ENCODE measurements at regions not wholly inside any gene's neighbourhood (a gene's known extent, or its start where the extent isn't known, plus 50 kb on each side); places are given as distances from the start of the nearest gene placed in this dataset.

DNA sequence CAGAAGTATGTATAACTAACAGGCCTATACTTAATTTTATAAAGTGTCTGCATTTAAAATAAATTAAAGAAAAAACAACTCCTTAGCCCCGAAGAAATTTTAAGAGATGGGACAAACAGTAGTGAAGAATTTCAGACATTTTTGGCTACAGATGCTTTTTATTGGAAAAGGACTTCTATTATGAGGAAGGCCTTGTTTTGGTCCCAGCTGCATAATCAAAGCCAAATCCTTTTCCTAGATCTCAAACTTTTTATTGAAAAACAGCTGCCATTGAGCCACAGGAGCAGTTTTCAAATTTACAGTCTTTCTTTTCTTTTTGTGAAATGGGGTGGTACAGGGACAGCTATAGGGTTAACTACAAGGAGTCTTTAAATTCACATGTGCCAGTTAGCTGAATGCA, 51.3 kb upstream of the SETBP1 start:
- no peak overlapping the region for H3K4me3 ChIP-seq (ENCODE audit: low read depth, low read length, poor library complexity, severe bottlenecking)
- H3K27me3 ChIP-seq (replicated peaks; ENCODE audit: insufficient read depth, low read depth, low read length, poor library complexity), result no peaks in the 10 kb centered on the region
- BruUV-seq (replicated peaks), result no TSS peak
- H3K27ac ChIP-seq (ENCODE audit: low read depth, low read length, poor library complexity, severe bottlenecking), result no peak overlapping the region
- intact Hi-C loops (cut with micrococcal nuclease; ENCODE audit: unreplicated experiment), result no loop called here
- no peak for TF ChIP-seq EZH2 (IDR thresholded peaks at IDR 0.05; ENCODE audit: borderline replicate concordance, low read depth, low read length, poor library complexity, severe bottlenecking)
- TF ChIP-seq, protein P1, sequence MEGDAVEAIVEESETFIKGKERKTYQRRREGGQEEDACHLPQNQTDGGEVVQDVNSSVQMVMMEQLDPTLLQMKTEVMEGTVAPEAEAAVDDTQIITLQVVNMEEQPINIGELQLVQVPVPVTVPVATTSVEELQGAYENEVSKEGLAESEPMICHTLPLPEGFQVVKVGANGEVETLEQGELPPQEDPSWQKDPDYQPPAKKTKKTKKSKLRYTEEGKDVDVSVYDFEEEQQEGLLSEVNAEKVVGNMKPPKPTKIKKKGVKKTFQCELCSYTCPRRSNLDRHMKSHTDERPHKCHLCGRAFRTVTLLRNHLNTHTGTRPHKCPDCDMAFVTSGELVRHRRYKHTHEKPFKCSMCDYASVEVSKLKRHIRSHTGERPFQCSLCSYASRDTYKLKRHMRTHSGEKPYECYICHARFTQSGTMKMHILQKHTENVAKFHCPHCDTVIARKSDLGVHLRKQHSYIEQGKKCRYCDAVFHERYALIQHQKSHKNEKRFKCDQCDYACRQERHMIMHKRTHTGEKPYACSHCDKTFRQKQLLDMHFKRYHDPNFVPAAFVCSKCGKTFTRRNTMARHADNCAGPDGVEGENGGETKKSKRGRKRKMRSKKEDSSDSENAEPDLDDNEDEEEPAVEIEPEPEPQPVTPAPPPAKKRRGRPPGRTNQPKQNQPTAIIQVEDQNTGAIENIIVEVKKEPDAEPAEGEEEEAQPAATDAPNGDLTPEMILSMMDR (conservative IDR thresholded peaks at IDR 0.05; ENCODE audit: low read depth, low read length), result no peak
- ChIA-PET POLR2A (ENCODE audit: low non-redundant PET) (no interaction called here), CTCF (no interaction called here)
- DNase-seq (ENCODE audit: low spot score), result no peak
- no peaks in the 10 kb centered on the region for H3K9me3 ChIP-seq (ENCODE audit: low read depth, low read length, poor library complexity, severe bottlenecking)
- H3K4me1 ChIP-seq (ENCODE audit: insufficient read depth, low read length, poor library complexity, severe bottlenecking), result peaks cover 11% of the 10 kb centered on the region
- H3K36me3 ChIP-seq (ENCODE audit: insufficient read depth, low read length, poor library complexity, severe bottlenecking), result no peaks in the 10 kb centered on the region

DNA sequence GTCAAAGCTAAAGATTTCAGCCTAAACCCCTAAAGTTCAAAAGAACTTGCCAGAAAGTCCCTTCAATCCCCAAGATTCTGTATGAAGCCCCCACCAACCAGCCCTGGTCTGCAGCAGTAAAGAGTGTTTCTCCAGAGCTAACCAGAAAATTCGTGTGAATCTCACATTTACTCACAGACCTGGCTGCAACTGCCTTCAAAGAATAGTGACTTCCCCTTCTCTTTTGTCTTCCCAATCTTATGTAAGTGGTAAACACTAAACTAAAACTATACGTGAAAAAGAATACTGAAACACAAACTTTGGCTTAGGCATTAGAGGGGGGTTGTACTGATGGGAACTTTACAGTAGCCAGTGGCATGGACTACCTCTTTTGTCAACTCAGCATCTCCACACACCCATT, 50.6 kb upstream of the SETBP1 start:
- no peaks in the 10 kb centered on the region for H3K36me3 ChIP-seq (ENCODE audit: insufficient read depth, low read length, poor library complexity, severe bottlenecking)
- no peak overlapping the region for H3K4me3 ChIP-seq (ENCODE audit: low read depth, low read length, poor library complexity, severe bottlenecking)
- no peaks in the 10 kb centered on the region for H3K27me3 ChIP-seq (replicated peaks; ENCODE audit: insufficient read depth, low read depth, low read length, poor library complexity)
- peaks cover 11% of the 10 kb centered on the region for H3K4me1 ChIP-seq (ENCODE audit: insufficient read depth, low read length, poor library complexity, severe bottlenecking)
- H3K27ac ChIP-seq (ENCODE audit: low read depth, low read length, poor library complexity, severe bottlenecking), result no peak overlapping the region
- ChIA-PET CTCF (no interaction called here), POLR2A (ENCODE audit: low non-redundant PET) (no interaction called here)
- TF ChIP-seq, protein P1 (conservative IDR thresholded peaks at IDR 0.05; ENCODE audit: low read depth, low read length), result no peak
- TF ChIP-seq EZH2 (IDR thresholded peaks at IDR 0.05; ENCODE audit: borderline replicate concordance, low read depth, low read length, poor library complexity, severe bottlenecking), result no peak
- DNase-seq (ENCODE audit: low spot score), result no peak
- intact Hi-C loops (cut with micrococcal nuclease; ENCODE audit: unreplicated experiment), result no loop called here
- no TSS peak for BruUV-seq (replicated peaks)
- no peaks in the 10 kb centered on the region for H3K9me3 ChIP-seq (ENCODE audit: low read depth, low read length, poor library complexity, severe bottlenecking)

All from A673 (cell line).